Adrenal gland (tissue), 5 donors: ENCODE measurements at regions not wholly inside any gene's neighbourhood (a gene's known extent, or its start where the extent isn't known, plus 50 kb on each side); places are given as distances from the start of the nearest gene placed in this dataset.

Source experiments
- POLR2A ChIP-seq, 2 donors: fragments of 450-650 bp; IDR thresholded peaks; one replicate each; pipeline ENCODE4 v1.6.1; 2017; ENCODE audit warnings: antibody characterized with exemption in 2 of 2, mild to moderate bottlenecking in 2 of 2, moderate library complexity in 1 of 2
- TF ChIP-seq, protein P1 (sequence below), 6 experiments: fragments of 450-650 bp in 4 of 6; fragments of 200-600 bp in 2 of 6; sonication (generic) in 1 of 6; IDR thresholded peaks; 1 replicate in 5 of 6; 2 replicates in 1 of 6; pipeline versions ENCODE4 v1.5.1 to v1.8.0; 2016 to 2021; ENCODE audit warnings: antibody characterized with exemption in 6 of 6, mild to moderate bottlenecking in 2 of 6, moderate library complexity in 1 of 6
- donor health status: DM: no; HTN: no; CAD: no.

- TF ChIP-seq POLR2A (IDR thresholded peaks at IDR 0.05), result no peak
- TF ChIP-seq, protein P1, sequence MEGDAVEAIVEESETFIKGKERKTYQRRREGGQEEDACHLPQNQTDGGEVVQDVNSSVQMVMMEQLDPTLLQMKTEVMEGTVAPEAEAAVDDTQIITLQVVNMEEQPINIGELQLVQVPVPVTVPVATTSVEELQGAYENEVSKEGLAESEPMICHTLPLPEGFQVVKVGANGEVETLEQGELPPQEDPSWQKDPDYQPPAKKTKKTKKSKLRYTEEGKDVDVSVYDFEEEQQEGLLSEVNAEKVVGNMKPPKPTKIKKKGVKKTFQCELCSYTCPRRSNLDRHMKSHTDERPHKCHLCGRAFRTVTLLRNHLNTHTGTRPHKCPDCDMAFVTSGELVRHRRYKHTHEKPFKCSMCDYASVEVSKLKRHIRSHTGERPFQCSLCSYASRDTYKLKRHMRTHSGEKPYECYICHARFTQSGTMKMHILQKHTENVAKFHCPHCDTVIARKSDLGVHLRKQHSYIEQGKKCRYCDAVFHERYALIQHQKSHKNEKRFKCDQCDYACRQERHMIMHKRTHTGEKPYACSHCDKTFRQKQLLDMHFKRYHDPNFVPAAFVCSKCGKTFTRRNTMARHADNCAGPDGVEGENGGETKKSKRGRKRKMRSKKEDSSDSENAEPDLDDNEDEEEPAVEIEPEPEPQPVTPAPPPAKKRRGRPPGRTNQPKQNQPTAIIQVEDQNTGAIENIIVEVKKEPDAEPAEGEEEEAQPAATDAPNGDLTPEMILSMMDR (IDR thresholded peaks at IDR 0.05), result no peak
Observed at GRCh38 chr3:154602241-154602640, 172.3 kb upstream of the GPR149 start.
